ENCODE measurements at regions not wholly inside any gene's neighbourhood (a gene's known extent, or its start where the extent isn't known, plus 50 kb on each side); places are given as distances from the start of the nearest gene placed in this dataset.

DNA sequence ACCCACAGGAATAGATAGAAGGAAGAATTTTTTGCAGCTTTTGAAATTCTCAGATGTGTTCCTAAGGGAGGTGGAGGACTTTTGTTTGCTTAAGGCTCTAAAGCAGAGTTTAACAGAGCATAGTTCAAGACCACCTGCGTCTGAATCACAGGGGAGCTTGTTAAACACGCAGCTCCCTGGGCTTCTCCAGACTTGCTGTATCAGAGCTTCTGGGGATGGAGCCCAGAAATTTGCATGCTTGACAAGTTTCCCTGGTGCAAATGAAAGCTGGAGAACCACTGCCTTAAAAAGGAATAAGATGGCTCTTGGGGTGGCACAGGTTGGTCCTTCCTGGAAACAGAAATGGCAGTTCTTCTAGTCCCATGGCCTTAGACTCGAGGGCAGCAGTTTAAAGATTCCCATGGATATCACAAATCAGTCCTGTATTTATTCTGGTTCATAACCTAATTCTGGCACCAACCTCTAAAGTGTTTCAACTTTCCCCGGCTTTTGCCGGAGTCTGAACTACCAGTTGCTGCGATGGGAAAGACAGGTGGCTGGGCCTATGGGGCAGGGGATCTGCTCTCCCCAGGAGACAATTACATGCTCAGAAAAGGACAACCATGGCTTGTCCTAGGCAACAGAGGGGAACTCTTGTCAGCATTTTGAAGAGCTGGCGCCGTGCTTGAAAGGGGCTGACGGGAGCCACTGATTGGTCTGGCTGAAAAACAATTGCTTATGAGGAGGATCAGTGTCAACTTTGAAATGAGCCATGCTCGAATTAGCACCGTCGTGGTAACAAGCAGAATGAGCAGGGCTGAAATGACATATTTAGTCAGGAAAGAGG lies 599.6 kb downstream of the CCDC171 start:
- TF ChIP-seq, protein P1, sequence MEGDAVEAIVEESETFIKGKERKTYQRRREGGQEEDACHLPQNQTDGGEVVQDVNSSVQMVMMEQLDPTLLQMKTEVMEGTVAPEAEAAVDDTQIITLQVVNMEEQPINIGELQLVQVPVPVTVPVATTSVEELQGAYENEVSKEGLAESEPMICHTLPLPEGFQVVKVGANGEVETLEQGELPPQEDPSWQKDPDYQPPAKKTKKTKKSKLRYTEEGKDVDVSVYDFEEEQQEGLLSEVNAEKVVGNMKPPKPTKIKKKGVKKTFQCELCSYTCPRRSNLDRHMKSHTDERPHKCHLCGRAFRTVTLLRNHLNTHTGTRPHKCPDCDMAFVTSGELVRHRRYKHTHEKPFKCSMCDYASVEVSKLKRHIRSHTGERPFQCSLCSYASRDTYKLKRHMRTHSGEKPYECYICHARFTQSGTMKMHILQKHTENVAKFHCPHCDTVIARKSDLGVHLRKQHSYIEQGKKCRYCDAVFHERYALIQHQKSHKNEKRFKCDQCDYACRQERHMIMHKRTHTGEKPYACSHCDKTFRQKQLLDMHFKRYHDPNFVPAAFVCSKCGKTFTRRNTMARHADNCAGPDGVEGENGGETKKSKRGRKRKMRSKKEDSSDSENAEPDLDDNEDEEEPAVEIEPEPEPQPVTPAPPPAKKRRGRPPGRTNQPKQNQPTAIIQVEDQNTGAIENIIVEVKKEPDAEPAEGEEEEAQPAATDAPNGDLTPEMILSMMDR (IDR thresholded peaks at IDR 0.05): no peak
- TF ChIP-seq POLR2AphosphoS5 (IDR thresholded peaks at IDR 0.05; ENCODE audit: low read depth, low read length): no peak
- TF ChIP-seq, protein P2, sequence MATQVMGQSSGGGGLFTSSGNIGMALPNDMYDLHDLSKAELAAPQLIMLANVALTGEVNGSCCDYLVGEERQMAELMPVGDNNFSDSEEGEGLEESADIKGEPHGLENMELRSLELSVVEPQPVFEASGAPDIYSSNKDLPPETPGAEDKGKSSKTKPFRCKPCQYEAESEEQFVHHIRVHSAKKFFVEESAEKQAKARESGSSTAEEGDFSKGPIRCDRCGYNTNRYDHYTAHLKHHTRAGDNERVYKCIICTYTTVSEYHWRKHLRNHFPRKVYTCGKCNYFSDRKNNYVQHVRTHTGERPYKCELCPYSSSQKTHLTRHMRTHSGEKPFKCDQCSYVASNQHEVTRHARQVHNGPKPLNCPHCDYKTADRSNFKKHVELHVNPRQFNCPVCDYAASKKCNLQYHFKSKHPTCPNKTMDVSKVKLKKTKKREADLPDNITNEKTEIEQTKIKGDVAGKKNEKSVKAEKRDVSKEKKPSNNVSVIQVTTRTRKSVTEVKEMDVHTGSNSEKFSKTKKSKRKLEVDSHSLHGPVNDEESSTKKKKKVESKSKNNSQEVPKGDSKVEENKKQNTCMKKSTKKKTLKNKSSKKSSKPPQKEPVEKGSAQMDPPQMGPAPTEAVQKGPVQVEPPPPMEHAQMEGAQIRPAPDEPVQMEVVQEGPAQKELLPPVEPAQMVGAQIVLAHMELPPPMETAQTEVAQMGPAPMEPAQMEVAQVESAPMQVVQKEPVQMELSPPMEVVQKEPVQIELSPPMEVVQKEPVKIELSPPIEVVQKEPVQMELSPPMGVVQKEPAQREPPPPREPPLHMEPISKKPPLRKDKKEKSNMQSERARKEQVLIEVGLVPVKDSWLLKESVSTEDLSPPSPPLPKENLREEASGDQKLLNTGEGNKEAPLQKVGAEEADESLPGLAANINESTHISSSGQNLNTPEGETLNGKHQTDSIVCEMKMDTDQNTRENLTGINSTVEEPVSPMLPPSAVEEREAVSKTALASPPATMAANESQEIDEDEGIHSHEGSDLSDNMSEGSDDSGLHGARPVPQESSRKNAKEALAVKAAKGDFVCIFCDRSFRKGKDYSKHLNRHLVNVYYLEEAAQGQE (IDR thresholded peaks at IDR 0.05; ENCODE audit: insufficient read depth in 1 of 2, low read depth in 2 of 2, low read length in 1 of 2): no peak
- no peak for TF ChIP-seq TCF7L2 (IDR thresholded peaks at IDR 0.05; ENCODE audit: low read depth, low read length)
- no peak for TF ChIP-seq SIN3A (IDR thresholded peaks at IDR 0.05; ENCODE audit: borderline replicate concordance, insufficient read depth, low read depth, low read length)
